Smooth muscle cell (in vitro differentiated cells): ENCODE measurements at regions not wholly inside any gene's neighbourhood (a gene's known extent, or its start where the extent isn't known, plus 50 kb on each side); places are given as distances from the start of the nearest gene placed in this dataset.
"Not testable (repeated sequence)": the region's sequence is repeated elsewhere in the genome, so short reads cannot be mapped to it uniquely, and the experiment has no call there.

ENCODE experiments used
- DNase-seq: peaks from one replicate; lab custom pipeline; 2025; ENCODE audit not compliant: unreplicated experiment; lab: John Stamatoyannopoulos, UW
- H2AFZ ChIP-seq: fragments of 200-600 bp; sonication (generic); 2 replicates; pipeline ENCODE4 v1.6.0; 2016; ENCODE audit warnings: antibody characterized with exemption, low read depth, mild to moderate bottlenecking
- H3F3A ChIP-seq: fragments of 200-600 bp; sonication (generic); 2 replicates; pipeline ENCODE4 v1.6.0; 2017; ENCODE audit warnings: antibody characterized with exemption, low read depth
- H3K27ac ChIP-seq: fragments of 200-600 bp; sonication (generic); 2 replicates; pipeline ENCODE4 v1.5.1; 2016; ENCODE audit warnings: low read depth, mild to moderate bottlenecking
- H3K27me3 ChIP-seq: fragments of 200-600 bp; sonication (generic); 2 replicates; pipeline ENCODE4 v1.6.1; 2016; ENCODE audit warnings: low read depth, mild to moderate bottlenecking
- H3K36me3 ChIP-seq: fragments of 200-600 bp; sonication (generic); 2 replicates; pipeline ENCODE4 v1.5.1; 2016; ENCODE audit warnings: low read depth
- H3K4me1 ChIP-seq: fragments of 200-600 bp; sonication (generic); 2 replicates; pipeline ENCODE4 v1.5.1; 2016; ENCODE audit warnings: low read depth
- H3K4me2 ChIP-seq: fragments of 200-600 bp; sonication (generic); 2 replicates; pipeline ENCODE4 v1.6.0; 2016; ENCODE audit warnings: mild to moderate bottlenecking
- H3K4me3 ChIP-seq: fragments of 200-600 bp; sonication (generic); 2 replicates; pipeline ENCODE4 v1.5.1; 2016; ENCODE audit warnings: mild to moderate bottlenecking
- H3K79me2 ChIP-seq: fragments of 200-600 bp; sonication (generic); 2 replicates; pipeline ENCODE4 v1.6.0; 2016; ENCODE audit warnings: low read depth, mild to moderate bottlenecking
- H3K9ac ChIP-seq: fragments of 200-600 bp; sonication (generic); 2 replicates; pipeline ENCODE4 v1.6.0; 2016; ENCODE audit warnings: low read depth
- H3K9me3 ChIP-seq: fragments of 200-600 bp; sonication (generic); replicated peaks from 2 replicates; pipeline ENCODE4 v1.5.1; 2016; ENCODE audit warnings: low read depth
- H4K20me1 ChIP-seq: fragments of 200-600 bp; sonication (generic); 2 replicates; pipeline ENCODE4 v1.6.0; 2016; ENCODE audit warnings: low read depth
- CTCF ChIP-seq: fragments of 200-600 bp; sonication (generic); IDR thresholded peaks from 2 replicates; pipeline ENCODE4 v1.5.1; 2017; ENCODE audit warnings: borderline replicate concordance, mild to moderate bottlenecking, antibody characterized with exemption; ENCODE audit not compliant: insufficient read depth, poor library complexity, severe bottlenecking
- WGBS: methylation state at CpG from one replicate; pipeline ENCODE4 v1.1.7; 2016; ENCODE audit warnings: low lambda C conversion rate; 5-methylcytosine and 5-hydroxymethylcytosine counted together

- Histone ChIP-seq H3K36me3 (no peaks in the 10 kb centered on the region), H3K4me3 (no peak overlapping the region), H3K27me3 (no peaks in the 10 kb centered on the region), H3K79me2 (no peaks in the 10 kb centered on the region), H3K9ac (no peak overlapping the region), H3K4me2 (no peak overlapping the region), H3F3A (no peaks in the 10 kb centered on the region), H4K20me1 (no peaks in the 10 kb centered on the region), H3K27ac (no peak overlapping the region), H3K9me3 (no peaks in the 10 kb centered on the region), H3K4me1 (peaks cover 32% of the 10 kb centered on the region), H2AFZ (no peak overlapping the region)
- no peak for DNase-seq
- TF ChIP-seq CTCF = no peak
- 93% methylated on average over 9 of the region's 10 CpGs for WGBS
Measured at GRCh38 chr9:78439866-78440830, 143.2 kb downstream of the PSAT1 start.

- Histone ChIP-seq H3K4me2 (no peak overlapping the region), H3F3A (no peaks in the 10 kb centered on the region), H3K27ac (no peak overlapping the region), H3K27me3 (no peaks in the 10 kb centered on the region), H2AFZ (no peak overlapping the region), H3K9me3 (no peaks in the 10 kb centered on the region), H3K9ac (no peak overlapping the region), H3K79me2 (no peaks in the 10 kb centered on the region), H3K4me3 (no peak overlapping the region), H3K4me1 (peaks cover 32% of the 10 kb centered on the region), H3K36me3 (no peaks in the 10 kb centered on the region), H4K20me1 (no peaks in the 10 kb centered on the region)
- no peak for TF ChIP-seq CTCF
- DNase-seq = no peak
- WGBS = 96% methylated on average over 2 of the region's 2 CpGs
Measured at GRCh38 chr9:78441396-78441795, 144.5 kb downstream of the PSAT1 start.

GRCh38 chr9:78441822-78442431 lies 145.0 kb downstream of the PSAT1 start:
- no peak for TF ChIP-seq CTCF
- Histone ChIP-seq H3K9ac (no peak overlapping the region), H3K27me3 (no peaks in the 10 kb centered on the region), H3K4me2 (no peak overlapping the region), H2AFZ (no peak overlapping the region), H3K4me1 (peaks cover 32% of the 10 kb centered on the region), H3K36me3 (no peaks in the 10 kb centered on the region), H3K79me2 (no peaks in the 10 kb centered on the region), H4K20me1 (no peaks in the 10 kb centered on the region), H3F3A (no peaks in the 10 kb centered on the region), H3K27ac (no peak overlapping the region), H3K4me3 (no peak overlapping the region), H3K9me3 (no peaks in the 10 kb centered on the region)
- no peak for DNase-seq
- WGBS = 98% methylated on average over 38 of the region's 46 CpGs

GRCh38 chr9:78442577-78442976 lies 145.7 kb downstream of the PSAT1 start:
- H4K20me1 ChIP-seq, DNase-seq, H3F3A ChIP-seq, H3K36me3 ChIP-seq, H3K79me2 ChIP-seq, H2AFZ ChIP-seq, H3K4me2 ChIP-seq, H3K9ac ChIP-seq, H3K27me3 ChIP-seq, H3K27ac ChIP-seq, H3K9me3 ChIP-seq, H3K4me3 ChIP-seq: not testable (repeated sequence)
- WGBS = 90% methylated on average over 7 of the region's 7 CpGs
- H3K4me1 ChIP-seq = peaks cover 25% of the 10 kb centered on the region
